ENCODE measurements at regions not wholly inside any gene's neighbourhood (a gene's known extent, or its start where the extent isn't known, plus 50 kb on each side); places are given as distances from the start of the nearest gene placed in this dataset.
"Not testable (repeated sequence)": the region's sequence is repeated elsewhere in the genome, so short reads cannot be mapped to it uniquely, and the experiment has no call there.

DNA sequence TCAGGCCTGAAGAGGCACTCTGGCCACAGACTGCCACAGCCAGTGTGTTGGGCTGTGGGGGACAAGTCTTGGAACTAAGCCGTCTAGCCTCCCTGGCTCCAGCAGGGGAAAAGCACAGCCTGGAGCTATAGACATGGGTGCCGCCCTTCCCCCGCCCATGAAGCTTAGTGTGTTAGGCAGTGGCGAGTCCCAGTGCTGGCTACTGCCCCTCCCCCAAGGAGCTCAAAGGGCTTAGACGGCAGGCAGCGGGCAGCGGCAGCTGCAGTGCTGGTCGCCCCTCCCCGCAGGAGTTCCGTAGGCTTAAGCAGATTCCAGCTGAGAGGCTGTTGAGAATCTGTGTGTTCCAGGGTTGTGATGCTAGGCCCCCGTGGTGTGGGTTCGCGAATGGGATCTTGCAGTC, 135.8 kb upstream of the RORA start:
- intact Hi-C loops (cut with DNase I; ENCODE audit: low total_unique reads) = no loop called here
- H3K4me1 ChIP-seq = no peaks in the 10 kb centered on the region
- no peaks in the 10 kb centered on the region for H3K27me3 ChIP-seq
- peaks cover 0 to 6% (median 5%) of the 10 kb centered on the region in 3 donors for H3K9me3 ChIP-seq
- no peak overlapping the region for H3K4me3 ChIP-seq
- H3K27ac ChIP-seq = no peak overlapping the region
- TF ChIP-seq, protein P1, sequence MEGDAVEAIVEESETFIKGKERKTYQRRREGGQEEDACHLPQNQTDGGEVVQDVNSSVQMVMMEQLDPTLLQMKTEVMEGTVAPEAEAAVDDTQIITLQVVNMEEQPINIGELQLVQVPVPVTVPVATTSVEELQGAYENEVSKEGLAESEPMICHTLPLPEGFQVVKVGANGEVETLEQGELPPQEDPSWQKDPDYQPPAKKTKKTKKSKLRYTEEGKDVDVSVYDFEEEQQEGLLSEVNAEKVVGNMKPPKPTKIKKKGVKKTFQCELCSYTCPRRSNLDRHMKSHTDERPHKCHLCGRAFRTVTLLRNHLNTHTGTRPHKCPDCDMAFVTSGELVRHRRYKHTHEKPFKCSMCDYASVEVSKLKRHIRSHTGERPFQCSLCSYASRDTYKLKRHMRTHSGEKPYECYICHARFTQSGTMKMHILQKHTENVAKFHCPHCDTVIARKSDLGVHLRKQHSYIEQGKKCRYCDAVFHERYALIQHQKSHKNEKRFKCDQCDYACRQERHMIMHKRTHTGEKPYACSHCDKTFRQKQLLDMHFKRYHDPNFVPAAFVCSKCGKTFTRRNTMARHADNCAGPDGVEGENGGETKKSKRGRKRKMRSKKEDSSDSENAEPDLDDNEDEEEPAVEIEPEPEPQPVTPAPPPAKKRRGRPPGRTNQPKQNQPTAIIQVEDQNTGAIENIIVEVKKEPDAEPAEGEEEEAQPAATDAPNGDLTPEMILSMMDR (IDR thresholded peaks at IDR 0.05) = no peak
- no peaks in the 10 kb centered on the region for H3K36me3 ChIP-seq
- DNase-seq = no peak

DNA sequence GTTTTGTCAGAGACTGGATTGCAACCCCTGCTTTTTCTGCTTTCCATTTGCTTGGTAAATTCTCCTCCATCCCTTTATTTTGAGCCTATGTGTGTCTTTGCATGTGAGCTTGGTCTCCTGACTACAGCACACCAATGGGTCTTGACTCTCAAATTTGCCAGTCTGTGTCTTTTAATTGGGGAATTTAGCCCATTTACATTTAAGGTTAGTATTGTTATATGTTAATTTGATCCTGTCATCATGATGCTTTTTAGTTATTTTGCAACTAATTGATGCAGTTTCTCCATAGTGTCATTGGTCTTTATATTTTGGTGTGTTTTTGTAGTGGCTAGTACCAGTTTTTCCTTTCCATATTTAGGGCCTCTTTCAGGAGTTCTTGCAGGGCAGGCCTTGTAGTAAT, 133.8 kb upstream of the RORA start:
- intact Hi-C loops (cut with DNase I; ENCODE audit: low total_unique reads); DNase-seq; H3K4me3 ChIP-seq; H3K27me3 ChIP-seq; H3K36me3 ChIP-seq; H3K4me1 ChIP-seq; H3K9me3 ChIP-seq; H3K27ac ChIP-seq: not testable (repeated sequence)

DNA sequence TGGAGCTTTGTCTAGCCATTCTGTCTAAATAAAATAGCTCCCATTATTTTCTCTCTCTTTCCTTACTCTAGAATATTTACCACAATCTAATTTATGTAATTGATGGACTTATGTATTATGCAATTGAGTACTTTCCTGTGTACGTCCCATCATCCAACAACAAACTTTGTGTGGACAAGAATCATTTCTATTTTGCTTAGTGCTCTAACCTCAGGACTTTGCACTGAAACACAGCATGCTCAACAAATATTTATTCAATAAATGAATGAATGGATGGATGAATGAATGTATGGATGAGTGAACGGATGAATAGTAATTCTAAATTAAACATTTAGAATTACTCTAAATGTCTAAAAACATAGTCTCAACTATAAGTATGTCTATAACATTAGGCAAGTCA, 115.2 kb upstream of the RORA start:
- Histone ChIP-seq H3K4me1 (no peaks in the 10 kb centered on the region), H3K27me3 (no peaks in the 10 kb centered on the region), H3K36me3 (no peaks in the 10 kb centered on the region), H3K27ac (no peak overlapping the region), H3K4me3 (no peak overlapping the region), H3K9me3 (peaks cover 0 to 9% (median 6%) of the 10 kb centered on the region in 3 donors)
- TF ChIP-seq, protein P1 (IDR thresholded peaks at IDR 0.05) = no peak
- intact Hi-C loops (cut with DNase I; ENCODE audit: low total_unique reads) = no loop called here
- DNase-seq = no peak

DNA sequence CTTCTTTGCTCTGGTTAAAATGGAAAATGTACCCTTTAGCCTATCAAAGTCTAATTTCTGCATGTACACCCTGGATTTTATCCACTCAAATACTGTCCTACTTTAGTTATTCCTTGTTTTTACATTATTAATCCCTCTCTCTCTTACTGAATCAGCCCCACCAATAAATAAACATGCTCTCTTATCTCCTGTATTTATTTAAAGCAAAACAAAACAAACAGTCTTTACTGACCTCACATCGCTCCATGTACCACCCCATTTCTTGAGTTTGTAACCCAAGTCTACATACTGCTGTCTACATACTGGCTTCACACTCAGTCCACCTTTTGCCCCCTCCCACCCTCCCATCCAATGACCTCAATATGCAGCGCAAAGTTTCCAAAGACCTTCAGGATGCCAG, 113.3 kb upstream of the RORA start:
- Histone ChIP-seq H3K4me3 (no peak overlapping the region), H3K36me3 (no peaks in the 10 kb centered on the region), H3K27me3 (no peaks in the 10 kb centered on the region), H3K27ac (no peak overlapping the region), H3K4me1 (no peaks in the 10 kb centered on the region), H3K9me3 (peaks cover 0 to 9% (median 6%) of the 10 kb centered on the region in 3 donors)
- TF ChIP-seq, protein P1 (IDR thresholded peaks at IDR 0.05) = no peak
- intact Hi-C loops (cut with DNase I; ENCODE audit: low total_unique reads) = no loop called here
- no peak for DNase-seq

DNA sequence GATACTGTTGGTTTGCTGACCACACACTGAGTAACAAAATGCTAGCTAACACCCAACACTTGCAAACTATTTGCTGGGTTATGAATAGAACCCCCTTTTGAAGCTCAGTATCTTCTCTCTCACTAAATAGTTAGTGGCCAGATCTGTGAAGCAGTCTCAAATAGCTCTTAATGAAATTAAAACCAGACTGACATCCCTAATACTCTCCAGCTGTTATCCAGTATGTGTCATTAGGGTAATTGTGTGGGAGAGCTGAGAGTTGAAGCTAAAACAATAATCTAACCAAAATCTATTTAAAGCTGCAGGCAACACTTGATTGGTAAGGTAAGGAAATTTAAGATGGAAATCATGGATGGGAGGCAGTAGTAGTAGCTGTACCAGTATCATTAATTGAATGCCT, 110.4 kb upstream of the RORA start:
- Histone ChIP-seq H3K4me3 (no peak overlapping the region), H3K27ac (no peak overlapping the region), H3K27me3 (peaks cover 0 to 3% of the 10 kb centered on the region in 2 donors), H3K36me3 (no peaks in the 10 kb centered on the region), H3K4me1 (no peaks in the 10 kb centered on the region), H3K9me3 (peaks cover 0 to 16% (median 13%) of the 10 kb centered on the region in 3 donors)
- DNase-seq = no peak
- TF ChIP-seq, protein P1 (IDR thresholded peaks at IDR 0.05) = no peak
- intact Hi-C loops (cut with DNase I; ENCODE audit: low total_unique reads) = no loop called here

DNA sequence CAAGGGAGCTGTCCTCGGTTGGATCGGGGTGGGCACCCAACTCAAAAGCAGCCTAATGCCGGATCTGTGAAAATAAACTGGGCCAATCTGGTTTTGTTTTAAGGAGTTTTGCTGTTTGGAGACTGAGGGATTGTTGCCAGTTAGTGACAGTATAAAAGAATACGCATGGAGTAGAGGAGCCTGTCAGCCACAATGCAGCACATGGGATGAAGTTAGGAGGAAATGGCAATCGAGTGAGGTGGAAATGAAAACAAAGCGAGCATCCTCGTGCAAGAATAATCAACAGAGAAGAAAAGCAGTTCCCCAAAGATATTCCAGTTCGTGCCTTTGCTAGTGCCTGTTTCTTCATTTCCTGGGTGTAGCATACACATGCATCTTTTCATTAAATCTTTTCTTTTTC, 108.4 kb upstream of the RORA start:
- no peaks in the 10 kb centered on the region for H3K36me3 ChIP-seq
- H3K4me1 ChIP-seq = no peaks in the 10 kb centered on the region
- H3K27me3 ChIP-seq = peaks cover 0 to 3% of the 10 kb centered on the region in 2 donors
- peaks cover 0 to 10% (median 7%) of the 10 kb centered on the region in 3 donors for H3K9me3 ChIP-seq
- TF ChIP-seq, protein P1 (IDR thresholded peaks at IDR 0.05) = no peak
- H3K27ac ChIP-seq = no peak overlapping the region
- H3K4me3 ChIP-seq = no peak overlapping the region
- no peak for DNase-seq
- intact Hi-C loops (cut with DNase I; ENCODE audit: low total_unique reads) = no loop called here

All from tibial artery (tissue), 4 donors.